Activated T-helper 1 cell treated with anti-CD3 and anti-CD28 coated beads, Interleukin-12 subunit alpha, Interleukin-12 subunit beta, Interleukin-2, Interleukin-4 antibody, amounts not matched to agents 30 ng/mL and 10 ng/mL and 1 ng/mL, durations not matched to agents 14 hours and 24 hours and 36 hours (primary cell): ENCODE measurements at regions not wholly inside any gene's neighbourhood (a gene's known extent, or its start where the extent isn't known, plus 50 kb on each side); places are given as distances from the start of the nearest gene placed in this dataset.
"Not testable (repeated sequence)": the region's sequence is repeated elsewhere in the genome, so short reads cannot be mapped to it uniquely, and the experiment has no call there.

ENCODE experiments used
- DNase-seq: peaks from one replicate; pipeline ENCODE4 v3.0.0; 2021; ENCODE audit warnings: low spot score
- H3K27ac Mint-ChIP-seq: one replicate; pipeline ENCODE4 v1.8.0; 2021; ENCODE audit warnings: mild to moderate bottlenecking, mixed read lengths
- H3K27me3 Mint-ChIP-seq: one replicate; pipeline ENCODE4 v1.8.0; 2022; ENCODE audit warnings: mild to moderate bottlenecking, moderate library complexity, mixed read lengths; ENCODE audit not compliant: insufficient read depth
- H3K36me3 Mint-ChIP-seq: one replicate; pipeline ENCODE4 v1.8.0; 2021; ENCODE audit warnings: low read depth, mixed read lengths
- H3K4me1 Mint-ChIP-seq: one replicate; pipeline ENCODE4 v1.8.0; 2021; ENCODE audit warnings: low read depth, mixed read lengths
- H3K4me3 Mint-ChIP-seq: one replicate; pipeline ENCODE4 v1.8.0; 2021; ENCODE audit warnings: mild to moderate bottlenecking, moderate library complexity, mixed read lengths
- H3K9me3 Mint-ChIP-seq: one replicate; pipeline ENCODE4 v1.8.0; 2021; ENCODE audit warnings: mixed read lengths
- intact Hi-C: fragments of 100-400 bp; cut with micrococcal nuclease; formaldehyde crosslinking; loops from one replicate; pipeline ENCODE4 v1.15.1; 2024

DNA sequence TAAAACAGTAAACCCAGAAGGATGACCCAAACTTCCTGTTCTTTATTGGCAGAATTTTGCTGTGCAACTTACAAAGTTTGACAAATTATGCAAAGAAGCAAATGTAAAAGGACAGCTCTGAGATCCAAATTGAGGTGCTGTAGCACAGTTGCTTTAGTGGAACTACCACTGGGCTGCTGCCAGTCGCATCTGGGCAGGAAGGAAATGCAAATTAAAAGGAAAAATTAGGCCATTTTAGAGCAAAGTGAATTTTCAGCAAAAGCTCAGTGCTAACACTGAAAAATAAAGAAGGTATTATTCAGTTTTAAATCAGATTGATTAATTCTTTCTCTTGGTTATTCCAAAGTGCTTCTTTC, 104.5 kb downstream of the ZMAT3 start:
- Mint-ChIP-seq H3K27me3 (peaks cover 2% of the 10 kb centered on the region), H3K36me3 (no peaks in the 10 kb centered on the region), H3K9me3 (no peaks in the 10 kb centered on the region), H3K4me3 (no peak overlapping the region), H3K4me1 (peaks cover 7% of the 10 kb centered on the region), H3K27ac (no peak overlapping the region)
- no peak for DNase-seq
- intact Hi-C loops = loop anchor here (2.0 kb wide), 1 partner anchor 530 kb away; no protein-coding TSS in a partner anchor

GRCh38 chr3:178966299-178967176, 105.1 kb downstream of the ZMAT3 start:
- Mint-ChIP-seq H3K27me3 (peaks cover 2% of the 10 kb centered on the region), H3K4me3 (no peak overlapping the region), H3K9me3 (no peaks in the 10 kb centered on the region), H3K4me1 (peaks cover 7% of the 10 kb centered on the region), H3K36me3 (no peaks in the 10 kb centered on the region), H3K27ac (no peak overlapping the region)
- intact Hi-C loops = loop anchor here (2.0 kb wide), 1 partner anchor 530 kb away; no protein-coding TSS in a partner anchor
- DNase-seq = no peak

DNA sequence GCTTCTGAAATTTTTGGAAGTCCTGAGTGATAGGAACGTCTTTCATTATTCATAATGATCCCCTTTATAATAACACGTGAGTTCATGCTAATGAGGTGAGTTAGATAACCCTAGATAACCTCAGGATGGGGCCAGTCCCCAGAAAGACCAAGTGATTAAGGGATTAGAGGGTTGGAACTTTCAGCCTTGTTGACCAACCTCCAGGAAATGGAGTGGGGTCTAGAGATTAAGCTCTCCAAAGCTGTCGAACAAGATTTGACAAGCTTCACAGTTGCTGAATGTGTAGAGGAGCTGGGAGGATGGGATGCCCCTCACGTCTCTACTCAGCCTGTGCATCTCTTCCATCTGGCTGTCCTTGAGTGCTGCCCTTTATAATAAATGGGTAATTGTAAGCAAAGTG, 107.1 kb downstream of the ZMAT3 start:
- no peak overlapping the region for H3K4me3 Mint-ChIP-seq
- no peak overlapping the region for H3K27ac Mint-ChIP-seq
- H3K36me3 Mint-ChIP-seq = no peaks in the 10 kb centered on the region
- no peaks in the 10 kb centered on the region for H3K9me3 Mint-ChIP-seq
- intact Hi-C loops = no loop called here
- peaks cover 2% of the 10 kb centered on the region for H3K27me3 Mint-ChIP-seq
- DNase-seq = no peak
- peaks cover 7% of the 10 kb centered on the region for H3K4me1 Mint-ChIP-seq

DNA sequence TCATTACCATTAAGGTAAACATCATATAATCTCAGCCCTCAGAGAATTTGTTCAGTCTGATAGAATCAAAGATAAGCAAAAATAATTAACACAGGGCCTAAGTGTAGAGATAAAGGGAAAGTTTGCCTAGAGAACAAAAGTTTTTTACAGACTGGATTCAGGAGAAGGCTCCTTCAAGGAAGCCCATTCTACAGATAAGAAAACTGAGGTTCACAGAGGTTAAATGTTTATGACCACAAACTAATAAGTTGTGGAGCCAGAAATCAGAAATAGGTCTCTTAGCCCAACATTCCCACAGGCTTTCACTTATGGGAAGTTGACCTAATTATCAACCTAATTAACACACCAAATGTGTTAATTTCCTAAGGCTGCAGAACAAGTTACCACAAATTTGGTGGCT, 110.7 kb downstream of the ZMAT3 start:
- Mint-ChIP-seq H3K4me3 (no peak overlapping the region), H3K36me3 (no peaks in the 10 kb centered on the region), H3K27me3 (no peaks in the 10 kb centered on the region), H3K9me3 (peaks cover 4% of the 10 kb centered on the region), H3K4me1 (no peaks in the 10 kb centered on the region), H3K27ac (no peak overlapping the region)
- DNase-seq = no peak
- intact Hi-C loops = no loop called here

GRCh38 chr3:178960181-178960580, 111.4 kb downstream of the ZMAT3 start:
- intact Hi-C loops = no loop called here
- DNase-seq = no peak
- Mint-ChIP-seq H3K4me1 (no peaks in the 10 kb centered on the region), H3K9me3 (peaks cover 4% of the 10 kb centered on the region), H3K36me3 (no peaks in the 10 kb centered on the region), H3K27me3 (no peaks in the 10 kb centered on the region), H3K4me3 (no peak overlapping the region), H3K27ac (no peak overlapping the region)

DNA sequence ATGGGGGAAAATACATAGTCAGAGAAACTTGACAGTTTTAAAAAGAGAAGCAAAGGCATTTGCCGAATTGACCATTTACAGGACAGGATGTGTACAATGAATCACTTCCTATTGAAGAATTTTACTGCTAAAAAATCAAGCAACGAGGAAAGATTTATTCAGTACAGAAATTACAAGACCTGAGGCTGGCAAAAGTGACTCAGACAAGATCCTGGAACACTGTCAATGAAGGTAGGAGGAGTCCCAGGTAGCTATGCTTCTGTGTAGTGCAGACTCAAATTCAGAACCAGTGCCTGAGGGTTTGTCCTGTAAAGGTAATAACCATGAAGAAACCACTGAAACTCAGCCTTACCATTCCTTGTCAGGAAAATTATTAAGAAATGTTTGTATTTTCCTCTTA, 120.9 kb downstream of the ZMAT3 start:
- Mint-ChIP-seq H3K4me1 (no peaks in the 10 kb centered on the region), H3K36me3 (peaks cover 2% of the 10 kb centered on the region), H3K4me3 (no peak overlapping the region), H3K27ac (no peak overlapping the region), H3K27me3 (no peaks in the 10 kb centered on the region), H3K9me3 (peaks cover 8% of the 10 kb centered on the region)
- intact Hi-C loops = no loop called here
- no peak for DNase-seq

DNA sequence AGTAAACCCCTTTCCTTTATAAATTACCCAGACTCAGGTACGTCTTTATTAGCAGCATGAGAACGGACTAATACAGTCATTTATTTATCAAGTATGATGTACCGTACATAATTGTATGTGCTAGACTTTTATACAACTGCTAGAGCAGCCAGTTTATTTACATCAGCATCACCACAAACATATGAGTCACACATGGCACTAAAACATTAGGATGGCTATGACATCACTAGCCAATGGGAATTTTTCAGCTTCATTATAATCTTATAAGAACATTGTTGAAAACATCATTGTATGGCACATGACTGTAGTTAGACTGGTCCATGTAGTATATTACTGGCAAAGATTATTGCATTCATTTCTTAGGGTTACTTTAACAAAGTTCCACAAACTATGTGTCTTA, 121.7 kb downstream of the ZMAT3 start:
- Mint-ChIP-seq H3K4me1 (no peaks in the 10 kb centered on the region), H3K9me3 (peaks cover 13% of the 10 kb centered on the region), H3K27ac (no peak overlapping the region), H3K27me3 (no peaks in the 10 kb centered on the region), H3K4me3 (no peak overlapping the region), H3K36me3 (peaks cover 2% of the 10 kb centered on the region)
- DNase-seq = no peak
- intact Hi-C loops = no loop called here

- no peak overlapping the region for H3K4me3 Mint-ChIP-seq
- intact Hi-C loops = no loop called here
- peaks cover 18% of the 10 kb centered on the region for H3K9me3 Mint-ChIP-seq
- H3K36me3 Mint-ChIP-seq = peaks cover 2% of the 10 kb centered on the region
- no peaks in the 10 kb centered on the region for H3K27me3 Mint-ChIP-seq
- no peak overlapping the region for H3K27ac Mint-ChIP-seq
- H3K4me1 Mint-ChIP-seq = no peaks in the 10 kb centered on the region
- no peak for DNase-seq
These were observed 123.1 kb downstream of the ZMAT3 start for GRCh38 chr3:178948546-178948945.

GRCh38 chr3:178947738-178948137, 123.9 kb downstream of the ZMAT3 start:
- Mint-ChIP-seq H3K9me3 (peaks cover 21% of the 10 kb centered on the region), H3K4me3 (no peak overlapping the region), H3K4me1 (no peaks in the 10 kb centered on the region), H3K36me3 (peaks cover 2% of the 10 kb centered on the region), H3K27ac (no peak overlapping the region), H3K27me3 (no peaks in the 10 kb centered on the region)
- intact Hi-C loops = no loop called here
- DNase-seq = no peak

- H3K27me3 Mint-ChIP-seq, intact Hi-C loops, H3K36me3 Mint-ChIP-seq, H3K27ac Mint-ChIP-seq, H3K4me3 Mint-ChIP-seq, DNase-seq, H3K4me1 Mint-ChIP-seq: not testable (repeated sequence)
- H3K9me3 Mint-ChIP-seq = peaks cover 20% of the 10 kb centered on the region
These were observed 129.3 kb downstream of the ZMAT3 start for GRCh38 chr3:178942261-178942660.

DNA sequence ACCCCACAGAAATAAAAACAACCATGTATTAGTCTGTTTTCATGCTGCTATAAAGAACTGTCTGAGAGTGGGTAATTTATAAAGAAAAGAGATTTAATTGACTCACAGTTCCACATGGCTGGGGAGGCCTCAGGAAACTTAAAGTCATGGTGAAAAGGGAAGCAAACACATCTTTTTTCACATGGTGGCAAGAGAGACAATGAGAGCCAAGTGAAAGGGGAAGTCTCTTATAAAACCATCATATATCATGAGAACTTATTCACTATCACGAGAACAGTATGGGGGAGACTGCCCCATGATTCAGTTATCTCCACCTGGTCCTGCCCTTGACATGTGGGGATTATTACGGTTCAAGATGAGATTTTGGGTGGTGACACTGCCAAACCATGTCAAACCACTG, 141.5 kb downstream of the ZMAT3 start:
- H3K4me3 Mint-ChIP-seq = no peak overlapping the region
- H3K36me3 Mint-ChIP-seq = no peaks in the 10 kb centered on the region
- no peak for DNase-seq
- H3K27ac Mint-ChIP-seq = no peak overlapping the region
- H3K4me1 Mint-ChIP-seq = no peaks in the 10 kb centered on the region
- H3K9me3 Mint-ChIP-seq = peaks cover 38% of the 10 kb centered on the region
- intact Hi-C loops = no loop called here
- H3K27me3 Mint-ChIP-seq = no peaks in the 10 kb centered on the region

- no peak for DNase-seq
- Mint-ChIP-seq H3K4me3 (no peak overlapping the region), H3K4me1 (no peaks in the 10 kb centered on the region), H3K36me3 (no peaks in the 10 kb centered on the region), H3K27me3 (peaks cover 1% of the 10 kb centered on the region), H3K27ac (no peak overlapping the region), H3K9me3 (peaks cover 32% of the 10 kb centered on the region)
- intact Hi-C loops = no loop called here
These were observed 155.4 kb downstream of the ZMAT3 start for GRCh38 chr3:178916223-178916622.

GRCh38 chr3:178915365-178915764, 156.2 kb downstream of the ZMAT3 start:
- H3K9me3 Mint-ChIP-seq = peaks cover 32% of the 10 kb centered on the region
- no peaks in the 10 kb centered on the region for H3K4me1 Mint-ChIP-seq
- no peaks in the 10 kb centered on the region for H3K36me3 Mint-ChIP-seq
- no peak overlapping the region for H3K4me3 Mint-ChIP-seq
- no peak overlapping the region for H3K27ac Mint-ChIP-seq
- intact Hi-C loops = no loop called here
- H3K27me3 Mint-ChIP-seq = peaks cover 1% of the 10 kb centered on the region
- no peak for DNase-seq

GRCh38 chr3:178907081-178907480, 164.5 kb downstream of the ZMAT3 start:
- Mint-ChIP-seq H3K9me3 (peaks cover 5% of the 10 kb centered on the region), H3K36me3 (no peaks in the 10 kb centered on the region), H3K4me1 (no peaks in the 10 kb centered on the region), H3K4me3 (no peak overlapping the region), H3K27ac (no peak overlapping the region), H3K27me3 (peaks cover 1% of the 10 kb centered on the region)
- no peak for DNase-seq
- intact Hi-C loops = no loop called here
